ENCODE measurements at regions not wholly inside any gene's neighbourhood (a gene's known extent, or its start where the extent isn't known, plus 50 kb on each side); places are given as distances from the start of the nearest gene placed in this dataset.
"Not testable (repeated sequence)": the region's sequence is repeated elsewhere in the genome, so short reads cannot be mapped to it uniquely, and the experiment has no call there.

DNA sequence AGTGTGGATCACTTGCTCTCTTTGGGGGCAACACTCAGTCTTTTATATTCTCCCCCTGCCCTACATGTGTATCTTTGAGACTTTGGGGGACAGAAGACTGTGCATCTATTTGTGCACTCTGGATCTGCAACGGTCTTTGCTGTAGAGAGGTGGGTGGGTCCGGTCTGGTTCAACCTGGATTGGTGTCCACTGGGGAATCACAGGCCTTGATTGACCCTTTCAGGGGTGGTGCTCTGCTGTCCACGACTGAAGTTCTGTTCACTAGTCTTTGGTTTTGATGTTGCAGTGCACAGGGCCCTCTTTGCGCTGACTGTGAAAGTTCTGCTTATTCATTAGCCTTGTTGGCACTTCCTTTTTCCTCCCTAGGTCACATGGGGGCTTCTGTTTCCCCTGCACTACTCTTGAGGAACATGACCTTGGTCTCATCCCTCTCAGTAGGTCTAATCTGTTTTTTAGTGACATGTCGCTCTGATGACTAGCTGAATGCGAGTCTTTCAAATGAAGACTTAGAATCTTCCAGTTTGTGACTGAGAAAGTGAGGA lies 284.2 kb downstream of the SV2B start:
- H3K27ac Mint-ChIP-seq = no peak overlapping the region
- no peak overlapping the region for H3K4me3 Mint-ChIP-seq
- ChIA-PET CTCF (no interaction called here), POLR2A (no interaction called here)
- no peaks in the 10 kb centered on the region for H3K36me3 Mint-ChIP-seq (ENCODE audit: low read depth)
- H3K4me1 Mint-ChIP-seq (ENCODE audit: low read depth) = peaks cover 8% of the 10 kb centered on the region
- DNase-seq (no peak), ATAC-seq (no peak)
- no peaks in the 10 kb centered on the region for H3K9me3 Mint-ChIP-seq (ENCODE audit: insufficient read depth)
- H3K27me3 Mint-ChIP-seq (ENCODE audit: low read depth) = peaks cover 32% of the 10 kb centered on the region

GRCh38 chr15:91385311-91385710 lies 285.3 kb downstream of the SV2B start:
- Mint-ChIP-seq H3K9me3 (ENCODE audit: insufficient read depth) (no peaks in the 10 kb centered on the region), H3K27me3 (ENCODE audit: low read depth) (peaks cover 29% of the 10 kb centered on the region)
- CTCF ChIA-PET = no interaction called here

GRCh38 chr15:91393186-91393585 lies 293.1 kb downstream of the SV2B start:
- ATAC-seq (no peak), DNase-seq (no peak)
- peaks cover 3% of the 10 kb centered on the region for H3K36me3 Mint-ChIP-seq (ENCODE audit: low read depth)
- ChIA-PET POLR2A (no interaction called here), CTCF (no interaction called here)
- H3K9me3 Mint-ChIP-seq (ENCODE audit: insufficient read depth) = peaks cover 7% of the 10 kb centered on the region
- peaks cover 24% of the 10 kb centered on the region for H3K27me3 Mint-ChIP-seq (ENCODE audit: low read depth)
- H3K4me3 Mint-ChIP-seq = no peak overlapping the region
- H3K27ac Mint-ChIP-seq = no peak overlapping the region
- H3K4me1 Mint-ChIP-seq (ENCODE audit: low read depth) = no peaks in the 10 kb centered on the region

More at GRCh38 chr15:91385311-91385710, 285.3 kb downstream of the SV2B start:
- no peak overlapping the region for H3K27ac Mint-ChIP-seq
- no peak overlapping the region for H3K4me3 Mint-ChIP-seq
- ATAC-seq (no peak), DNase-seq (no peak)
- peaks cover 8% of the 10 kb centered on the region for H3K4me1 Mint-ChIP-seq (ENCODE audit: low read depth)
- H3K36me3 Mint-ChIP-seq (ENCODE audit: low read depth) = no peaks in the 10 kb centered on the region
- POLR2A ChIA-PET = no interaction called here

DNA sequence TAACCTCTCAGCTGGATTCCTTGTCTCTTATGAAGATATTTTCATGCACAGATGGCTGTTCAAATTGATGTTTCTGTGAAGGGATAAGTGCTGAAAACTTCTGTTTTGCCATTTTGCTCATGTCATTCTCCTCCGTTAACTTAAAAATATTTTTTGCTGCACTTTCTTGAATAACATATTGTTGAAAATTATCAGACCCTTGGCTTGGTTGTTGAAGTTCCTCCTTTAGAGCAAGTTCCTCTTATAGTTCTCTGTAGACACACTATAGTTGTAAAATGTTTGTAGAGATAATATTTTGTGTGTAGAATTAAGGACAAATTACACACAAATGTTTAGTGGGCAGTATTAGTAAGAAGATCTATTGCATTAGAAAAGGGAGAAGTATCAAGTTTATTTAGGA lies 300.4 kb downstream of the SV2B start:
- Mint-ChIP-seq H3K4me3 (no peak overlapping the region), H3K9me3 (ENCODE audit: insufficient read depth) (no peaks in the 10 kb centered on the region), H3K27me3 (ENCODE audit: low read depth) (peaks cover 2% of the 10 kb centered on the region), H3K4me1 (ENCODE audit: low read depth) (no peaks in the 10 kb centered on the region), H3K36me3 (ENCODE audit: low read depth) (no peaks in the 10 kb centered on the region), H3K27ac (no peak overlapping the region)
- POLR2A ChIA-PET = no interaction called here
- ATAC-seq (no peak), DNase-seq (no peak)
- CTCF ChIA-PET = no interaction called here

DNA sequence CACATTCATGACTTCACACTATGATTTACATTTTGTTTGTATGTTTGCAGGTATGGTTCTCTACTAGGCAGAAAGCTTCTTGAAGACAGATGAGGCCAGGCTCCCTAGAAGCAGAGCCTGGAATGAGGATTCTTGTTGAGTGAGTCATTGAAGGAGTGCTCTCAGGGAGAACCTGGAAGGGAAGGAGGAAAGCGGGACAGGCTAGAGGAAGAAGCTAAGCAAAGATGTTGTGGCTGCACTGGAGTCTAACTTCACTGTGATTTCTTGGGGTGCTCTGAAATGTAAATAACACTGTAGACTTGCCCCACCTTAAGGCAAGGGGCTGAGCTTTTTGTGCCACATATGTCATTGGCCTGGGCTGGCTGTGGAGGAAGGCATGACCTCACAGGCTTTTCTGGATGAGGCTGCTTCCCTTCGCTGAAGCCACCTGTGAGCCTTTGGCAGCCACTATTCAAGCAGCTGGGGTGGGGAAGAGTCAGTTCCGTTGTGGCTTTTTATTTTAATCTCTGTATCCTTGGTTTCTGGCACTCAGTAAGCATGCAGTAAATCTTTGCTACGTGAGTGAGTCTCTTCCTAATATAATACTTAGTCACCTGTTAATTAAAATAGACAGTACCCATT lies 307.3 kb downstream of the SV2B start:
- Mint-ChIP-seq H3K36me3 (ENCODE audit: low read depth) (no peaks in the 10 kb centered on the region), H3K9me3 (ENCODE audit: insufficient read depth) (no peaks in the 10 kb centered on the region), H3K4me1 (ENCODE audit: low read depth) (peaks cover 23% of the 10 kb centered on the region), H3K4me3 (no peak overlapping the region), H3K27ac (peak overlapping the region; percentile 33), H3K27me3 (ENCODE audit: low read depth) (peaks cover 11% of the 10 kb centered on the region)
- peak; percentile 60 for DNase-seq
- peak; percentile 74 for ATAC-seq
- ChIA-PET POLR2A (no interaction called here), CTCF (no interaction called here)

- DNase-seq = no peak
- ATAC-seq = no peak
- Mint-ChIP-seq H3K36me3 (ENCODE audit: low read depth) (no peaks in the 10 kb centered on the region), H3K4me3 (no peak overlapping the region), H3K27me3 (ENCODE audit: low read depth) (peaks cover 12% of the 10 kb centered on the region), H3K9me3 (ENCODE audit: insufficient read depth) (no peaks in the 10 kb centered on the region), H3K27ac (no peak overlapping the region), H3K4me1 (ENCODE audit: low read depth) (peaks cover 23% of the 10 kb centered on the region)
- ChIA-PET CTCF (interaction anchor here (1.0 kb wide), 1 partner anchor 297 kb away, joined by 3 read pairs; no protein-coding TSS in a partner anchor), POLR2A (no interaction called here)
Observed at GRCh38 chr15:91408476-91409076, 308.5 kb downstream of the SV2B start.

- CTCF ChIA-PET = interaction anchor here (1.0 kb wide), 1 partner anchor 297 kb away, joined by 3 read pairs; no protein-coding TSS in a partner anchor
- no peak overlapping the region for H3K4me3 Mint-ChIP-seq
- peaks cover 12% of the 10 kb centered on the region for H3K27me3 Mint-ChIP-seq (ENCODE audit: low read depth)
- no peaks in the 10 kb centered on the region for H3K9me3 Mint-ChIP-seq (ENCODE audit: insufficient read depth)
- POLR2A ChIA-PET = no interaction called here
- H3K36me3 Mint-ChIP-seq (ENCODE audit: low read depth) = no peaks in the 10 kb centered on the region
- ATAC-seq (no peak), DNase-seq (no peak)
- H3K4me1 Mint-ChIP-seq (ENCODE audit: low read depth) = peaks cover 23% of the 10 kb centered on the region
- no peak overlapping the region for H3K27ac Mint-ChIP-seq
Observed at GRCh38 chr15:91409387-91409786, 309.3 kb downstream of the SV2B start.

- Mint-ChIP-seq H3K4me3 (no peak overlapping the region), H3K9me3 (ENCODE audit: insufficient read depth) (no peaks in the 10 kb centered on the region), H3K27ac (no peak overlapping the region), H3K36me3 (ENCODE audit: low read depth) (no peaks in the 10 kb centered on the region), H3K4me1 (ENCODE audit: low read depth) (peaks cover 23% of the 10 kb centered on the region), H3K27me3 (ENCODE audit: low read depth) (peaks cover 23% of the 10 kb centered on the region)
- ChIA-PET CTCF (no interaction called here), POLR2A (no interaction called here)
- ATAC-seq = no peak
- no peak for DNase-seq
Observed at GRCh38 chr15:91411586-91411985, 311.5 kb downstream of the SV2B start.

DNA sequence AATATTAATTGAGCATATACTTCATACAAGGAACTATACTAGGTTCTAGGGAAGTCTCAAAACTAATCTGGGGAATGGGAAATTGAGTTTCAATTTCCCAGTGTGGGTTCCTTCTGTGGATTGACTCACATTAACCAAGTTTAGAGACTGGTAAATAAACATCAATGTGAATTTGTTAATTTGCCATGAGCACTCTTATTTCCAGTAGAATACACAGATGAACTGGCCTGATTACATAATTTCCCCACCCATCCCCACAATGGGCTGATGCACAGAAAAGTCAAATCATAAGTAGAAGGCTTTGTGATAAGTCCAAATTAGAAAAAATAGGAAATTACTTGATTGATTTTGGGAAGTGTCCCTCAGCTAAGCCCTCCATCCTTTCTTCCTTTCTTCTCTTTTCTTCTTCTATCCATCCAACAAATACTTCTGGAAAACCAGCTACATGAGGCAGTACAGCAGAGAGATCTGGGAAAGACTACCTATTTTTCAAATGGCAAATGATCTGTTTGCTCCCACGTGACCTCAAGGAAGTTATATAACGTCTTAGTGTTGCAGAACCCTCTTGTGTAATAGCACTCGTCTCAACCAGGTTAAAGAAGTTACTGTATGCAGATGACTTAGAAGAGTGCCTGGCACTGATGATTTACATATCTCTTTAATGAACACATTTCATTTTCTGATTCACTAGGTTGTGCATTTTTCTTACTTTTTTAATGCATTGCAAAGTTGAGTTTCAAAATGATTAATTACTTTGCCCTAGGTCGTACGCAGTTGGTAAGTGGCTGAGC lies 312.3 kb downstream of the SV2B start:
- CTCF ChIA-PET = no interaction called here
- H3K36me3 Mint-ChIP-seq (ENCODE audit: low read depth) = no peaks in the 10 kb centered on the region
- no peak overlapping the region for H3K27ac Mint-ChIP-seq
- no peaks in the 10 kb centered on the region for H3K9me3 Mint-ChIP-seq (ENCODE audit: insufficient read depth)
- peaks cover 19% of the 10 kb centered on the region for H3K4me1 Mint-ChIP-seq (ENCODE audit: low read depth)
- no peak overlapping the region for H3K4me3 Mint-ChIP-seq
- peaks cover 22% of the 10 kb centered on the region for H3K27me3 Mint-ChIP-seq (ENCODE audit: low read depth)
- POLR2A ChIA-PET = no interaction called here
- ATAC-seq (no peak), DNase-seq (no peak)

DNA sequence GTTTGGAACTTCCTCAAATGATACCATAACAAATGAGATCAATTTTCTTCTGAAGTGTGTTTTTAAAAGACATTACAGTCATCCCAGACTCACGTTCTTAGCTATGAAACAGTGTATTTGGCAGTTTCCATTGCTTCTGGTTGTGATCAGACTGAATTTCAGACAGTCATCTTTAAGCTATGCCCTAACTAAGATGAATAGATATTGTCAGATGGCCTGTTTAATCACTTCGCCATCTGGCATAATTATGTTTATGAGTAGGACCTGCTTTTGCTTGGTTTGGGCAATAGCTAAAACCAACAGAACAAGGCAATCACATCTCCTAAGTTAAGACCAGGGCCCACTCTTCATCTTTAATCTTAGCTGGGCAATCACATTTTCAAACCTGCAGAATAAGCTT lies 313.1 kb downstream of the SV2B start:
- ChIA-PET POLR2A (no interaction called here), CTCF (interaction anchor here (0.5 kb wide), 1 partner anchor 290 kb away, joined by 3 read pairs; no protein-coding TSS in a partner anchor)
- Mint-ChIP-seq H3K9me3 (ENCODE audit: insufficient read depth) (no peaks in the 10 kb centered on the region), H3K36me3 (ENCODE audit: low read depth) (peaks cover under 1% of the 10 kb centered on the region), H3K27ac (no peak overlapping the region), H3K4me1 (ENCODE audit: low read depth) (peaks cover 11% of the 10 kb centered on the region), H3K4me3 (no peak overlapping the region), H3K27me3 (ENCODE audit: low read depth) (peaks cover 26% of the 10 kb centered on the region)
- no peak for DNase-seq
- no peak for ATAC-seq

GRCh38 chr15:91414124-91414523 lies 314.1 kb downstream of the SV2B start:
- peaks cover 28% of the 10 kb centered on the region for H3K27me3 Mint-ChIP-seq (ENCODE audit: low read depth)
- peaks cover 4% of the 10 kb centered on the region for H3K36me3 Mint-ChIP-seq (ENCODE audit: low read depth)
- no peak overlapping the region for H3K27ac Mint-ChIP-seq
- peaks cover 10% of the 10 kb centered on the region for H3K4me1 Mint-ChIP-seq (ENCODE audit: low read depth)
- ChIA-PET CTCF (no interaction called here), POLR2A (no interaction called here)
- no peaks in the 10 kb centered on the region for H3K9me3 Mint-ChIP-seq (ENCODE audit: insufficient read depth)
- DNase-seq (no peak), ATAC-seq (no peak)
- no peak overlapping the region for H3K4me3 Mint-ChIP-seq

DNA sequence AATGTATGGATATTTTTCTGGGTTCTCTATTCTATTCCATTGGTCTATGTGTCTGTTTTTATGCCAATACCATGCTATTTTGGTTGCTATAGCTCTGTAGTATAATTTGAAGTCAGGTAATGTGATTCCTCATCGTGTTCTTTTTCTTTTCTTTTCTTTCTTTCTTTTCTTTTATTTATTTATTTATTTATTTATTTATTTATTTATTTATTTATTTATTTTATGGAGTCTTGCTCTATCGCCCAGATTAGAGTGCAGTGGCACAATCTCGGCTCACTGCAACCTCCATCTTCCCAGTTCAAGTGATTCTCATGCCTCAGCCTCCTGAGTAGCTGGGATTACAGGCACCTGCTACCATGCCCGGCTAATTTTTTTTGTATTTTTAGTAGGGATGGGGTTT lies 315.2 kb downstream of the SV2B start:
- DNase-seq; H3K36me3 Mint-ChIP-seq (ENCODE audit: low read depth); CTCF ChIA-PET; H3K9me3 Mint-ChIP-seq (ENCODE audit: insufficient read depth); H3K4me3 Mint-ChIP-seq; ATAC-seq; H3K4me1 Mint-ChIP-seq (ENCODE audit: low read depth); POLR2A ChIA-PET; H3K27ac Mint-ChIP-seq: not testable (repeated sequence)
- H3K27me3 Mint-ChIP-seq (ENCODE audit: low read depth) = peaks cover 31% of the 10 kb centered on the region

Measured in activated CD8-positive, alpha-beta T cell treated with anti-CD3 and anti-CD28 coated beads, Interleukin-2, amount 10 ng/mL, durations not matched to agents 7 days and 5 days (primary cell).